ENCODE measurements at regions not wholly inside any gene's neighbourhood (a gene's known extent, or its start where the extent isn't known, plus 50 kb on each side); places are given as distances from the start of the nearest gene placed in this dataset.
A peak's percentile ranks its signal among the peaks of the same experiment; 100 is the strongest.

- Histone ChIP-seq H3K79me2 (ENCODE audit: control insufficient read depth, insufficient read depth, low read length) (no peaks in the 10 kb centered on the region), H3K36me3 (ENCODE audit: control insufficient read depth, insufficient read depth, low read length) (no peaks in the 10 kb centered on the region), H3K9me3 (replicated peaks; ENCODE audit: control insufficient read depth, insufficient read depth, low read depth, low read length) (no peaks in the 10 kb centered on the region), H2AFZ (ENCODE audit: low read depth, low read length) (no peak overlapping the region), H3K9ac (ENCODE audit: insufficient read depth in 1 of 2, low read depth in 2 of 2, low read length in 2 of 2) (no peak overlapping the region), H3K27me3 (ENCODE audit: control insufficient read depth in 2 of 2, insufficient read depth in 2 of 2, low read length in 2 of 2) (peaks cover 51 to 66% of the 10 kb centered on the region in 2 experiments), H3K4me2 (ENCODE audit: insufficient read depth, low read length) (no peak overlapping the region), H3K4me1 (replicated peaks in 1 of 2; ENCODE audit: control insufficient read depth in 2 of 2, insufficient read depth in 2 of 2, low read length in 2 of 2) (peaks cover 0 to 9% of the 10 kb centered on the region in 2 experiments; a peak in 2 of 5 replicates), H3K4me3 (no peak overlapping the region), H4K20me1 (replicated peaks; ENCODE audit: control insufficient read depth, insufficient read depth, low read length) (0 out of 2 replicates have a peak, but pooled peaks cover 9% of the 10 kb centered on the region), H3K9me1 (ENCODE audit: control insufficient read depth, insufficient read depth, low read length) (no peaks in the 10 kb centered on the region), H3K27ac (ENCODE audit: extremely low read depth, low read depth, low read length) (no peak overlapping the region)
- in situ Hi-C loops (cut with MboI) (no loop called here), intact Hi-C loops (cut with micrococcal nuclease) (no loop called here)
- FAIRE-seq (no peak), ATAC-seq (no peak), DNase-seq (ENCODE audit: extremely low read depth in 1 of 4, low spot score in 3 of 4) (peak in 1 of 4 experiments; percentile 10)
- CTCF ChIA-PET (ENCODE audit: low intra/inter-chr PET ratio): interaction anchor here (0.6 kb wide), 1 partner anchor 1511 kb away, joined by 4 read pairs; no protein-coding TSS in a partner anchor
- no TSS peak for BruUV-seq (replicated peaks)
- 3% methylated on average over 10 of the region's 10 CpGs for WGBS (ENCODE audit: insufficient coverage, low coverage, missing lambda C conversion rate)
- POLR2A ChIA-PET: interaction anchor here (0.7 kb wide), 1 partner anchor 153 kb away, joined by 3 read pairs; no protein-coding TSS in a partner anchor
- TF ChIP-seq, protein P1, sequence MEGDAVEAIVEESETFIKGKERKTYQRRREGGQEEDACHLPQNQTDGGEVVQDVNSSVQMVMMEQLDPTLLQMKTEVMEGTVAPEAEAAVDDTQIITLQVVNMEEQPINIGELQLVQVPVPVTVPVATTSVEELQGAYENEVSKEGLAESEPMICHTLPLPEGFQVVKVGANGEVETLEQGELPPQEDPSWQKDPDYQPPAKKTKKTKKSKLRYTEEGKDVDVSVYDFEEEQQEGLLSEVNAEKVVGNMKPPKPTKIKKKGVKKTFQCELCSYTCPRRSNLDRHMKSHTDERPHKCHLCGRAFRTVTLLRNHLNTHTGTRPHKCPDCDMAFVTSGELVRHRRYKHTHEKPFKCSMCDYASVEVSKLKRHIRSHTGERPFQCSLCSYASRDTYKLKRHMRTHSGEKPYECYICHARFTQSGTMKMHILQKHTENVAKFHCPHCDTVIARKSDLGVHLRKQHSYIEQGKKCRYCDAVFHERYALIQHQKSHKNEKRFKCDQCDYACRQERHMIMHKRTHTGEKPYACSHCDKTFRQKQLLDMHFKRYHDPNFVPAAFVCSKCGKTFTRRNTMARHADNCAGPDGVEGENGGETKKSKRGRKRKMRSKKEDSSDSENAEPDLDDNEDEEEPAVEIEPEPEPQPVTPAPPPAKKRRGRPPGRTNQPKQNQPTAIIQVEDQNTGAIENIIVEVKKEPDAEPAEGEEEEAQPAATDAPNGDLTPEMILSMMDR (IDR thresholded peaks at IDR 0.05 in 2 of 3, conservative IDR thresholded peaks at IDR 0.05 in 1 of 3; ENCODE audit: insufficient read depth in 2 of 3, low read depth in 1 of 3, low read length in 3 of 3): 0 out of 6 replicates have a peak, but pooled peaks of 1 of the 3 experiments have one; percentile 8
- no peak for TF ChIP-seq MYC (IDR thresholded peaks at IDR 0.05; ENCODE audit: low read depth, low read length)
- no peak for TF ChIP-seq MYC (CRISPR knock-in tag; IDR thresholded peaks at IDR 0.05; ENCODE audit: borderline replicate concordance, low read depth)
Measured at GRCh38 chr7:157080111-157080730, 58.5 kb upstream of the UBE3C start.

All from K562 (cell line).